HL-60 (cell line): ENCODE measurements at regions not wholly inside any gene's neighbourhood (a gene's known extent, or its start where the extent isn't known, plus 50 kb on each side); places are given as distances from the start of the nearest gene placed in this dataset.
"Not testable (repeated sequence)": the region's sequence is repeated elsewhere in the genome, so short reads cannot be mapped to it uniquely, and the experiment has no call there.

ENCODE experiments used
- DNase-seq, 2 experiments: peaks; one replicate each; pipeline ENCODE4 v3.0.0-alpha.2; 2010 to 2020; ENCODE audit warnings: low read depth in 1 of 2, low spot score in 1 of 2
- H3K27ac ChIP-seq: fragments of 250-450 bp; sonication (Bioruptor Pico); replicated peaks from 2 replicates; pipeline ENCODE4 v1.5.1; 2020; ENCODE audit warnings: mild to moderate bottlenecking, moderate library complexity
- H3K27me3 ChIP-seq: fragments of 250-450 bp; sonication (Bioruptor Pico); 2 replicates; pipeline ENCODE4 v1.5.1; 2021; ENCODE audit warnings: mild to moderate bottlenecking, moderate library complexity; ENCODE audit not compliant: insufficient read depth, poor library complexity, severe bottlenecking
- H3K4me3 ChIP-seq: replicated peaks from 2 replicates; pipeline ENCODE4 v1.5.1; 2011; ENCODE audit warnings: mild to moderate bottlenecking, control low read depth, low read length; ENCODE audit not compliant: insufficient read depth
- CTCF ChIP-seq: IDR thresholded peaks from one replicate; pipeline ENCODE4 v1.5.1; 2011; ENCODE audit warnings: low read length, control low read depth, inconsistent platforms; ENCODE audit not compliant: insufficient read depth

GRCh38 chr2:131832209-131832780, 304.6 kb downstream of the CCDC74A start:
- H3K27ac ChIP-seq, H3K4me3 ChIP-seq, DNase-seq, H3K27me3 ChIP-seq: not testable (repeated sequence)

GRCh38 chr2:131832917-131833316, 305.2 kb downstream of the CCDC74A start:
- not testable (repeated sequence) for H3K4me3 ChIP-seq, H3K27me3 ChIP-seq, H3K27ac ChIP-seq, DNase-seq

- H3K4me3 ChIP-seq, H3K27ac ChIP-seq, H3K27me3 ChIP-seq, DNase-seq: not testable (repeated sequence)
Observed at GRCh38 chr2:131833367-131834202, 305.9 kb downstream of the CCDC74A start.

GRCh38 chr2:131834203-131835020, 306.7 kb downstream of the CCDC74A start:
- not testable (repeated sequence) for H3K27me3 ChIP-seq, H3K4me3 ChIP-seq, DNase-seq, H3K27ac ChIP-seq

- not testable (repeated sequence) for H3K27ac ChIP-seq, H3K4me3 ChIP-seq, H3K27me3 ChIP-seq, DNase-seq
Observed at GRCh38 chr2:131835022-131835421, 307.3 kb downstream of the CCDC74A start.

- no peak overlapping the region for H3K4me3 ChIP-seq
- H3K27me3 ChIP-seq, result no peaks in the 10 kb centered on the region
- no peak for TF ChIP-seq CTCF
- no peak for DNase-seq
- no peak overlapping the region for H3K27ac ChIP-seq
Observed at GRCh38 chr2:131835621-131836091, 308.0 kb downstream of the CCDC74A start.

GRCh38 chr2:131836116-131836515, 308.4 kb downstream of the CCDC74A start:
- not testable (repeated sequence) for DNase-seq, H3K4me3 ChIP-seq, H3K27me3 ChIP-seq, H3K27ac ChIP-seq

GRCh38 chr2:131844044-131844443, 316.4 kb downstream of the CCDC74A start:
- H3K4me3 ChIP-seq, DNase-seq, H3K27ac ChIP-seq, H3K27me3 ChIP-seq: not testable (repeated sequence)

- H3K27me3 ChIP-seq, H3K4me3 ChIP-seq, DNase-seq, H3K27ac ChIP-seq: not testable (repeated sequence)
Observed at GRCh38 chr2:131856202-131856601, 305.6 kb downstream of the ANKRD30BL start.

- not testable (repeated sequence) for H3K27me3 ChIP-seq, H3K4me3 ChIP-seq, H3K27ac ChIP-seq, DNase-seq
Observed at GRCh38 chr2:131858197-131858596, 303.6 kb downstream of the ANKRD30BL start.
